ENCODE measurements at regions not wholly inside any gene's neighbourhood (a gene's known extent, or its start where the extent isn't known, plus 50 kb on each side); places are given as distances from the start of the nearest gene placed in this dataset.
"Not testable (repeated sequence)": the region's sequence is repeated elsewhere in the genome, so short reads cannot be mapped to it uniquely, and the experiment has no call there.

DNA sequence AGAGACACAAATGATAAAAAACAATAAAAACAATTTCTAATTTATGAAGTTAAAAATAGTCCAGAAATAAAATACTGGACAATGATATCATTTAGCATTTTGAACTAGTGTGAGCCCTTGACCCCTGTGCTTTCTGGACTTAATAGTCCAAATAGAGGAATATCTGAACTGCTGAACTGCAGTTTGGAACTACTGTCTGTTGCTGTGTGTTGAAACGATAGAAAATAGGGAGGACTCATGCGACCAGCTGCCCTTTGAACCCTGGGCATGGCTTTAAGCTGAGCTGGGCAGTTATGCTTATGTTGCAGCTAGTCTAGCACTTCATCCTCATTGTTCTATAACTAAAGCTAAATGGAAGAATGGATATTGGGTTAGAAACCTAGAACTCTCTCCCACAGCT is 99.5 kb downstream of the FMR1NB start:
- ATAC-seq, result no peak
- Histone ChIP-seq H3K27ac (no peak overlapping the region), H3K4me1 (no peaks in the 10 kb centered on the region), H3K36me3 (no peaks in the 10 kb centered on the region), H3K27me3 (no peaks in the 10 kb centered on the region), H3K4me3 (no peak overlapping the region), H3K9me3 (no peaks in the 10 kb centered on the region)
- DNase-seq, result no peak
- intact Hi-C loops (cut with DNase I), result no loop called here
- TF ChIP-seq, protein P1, sequence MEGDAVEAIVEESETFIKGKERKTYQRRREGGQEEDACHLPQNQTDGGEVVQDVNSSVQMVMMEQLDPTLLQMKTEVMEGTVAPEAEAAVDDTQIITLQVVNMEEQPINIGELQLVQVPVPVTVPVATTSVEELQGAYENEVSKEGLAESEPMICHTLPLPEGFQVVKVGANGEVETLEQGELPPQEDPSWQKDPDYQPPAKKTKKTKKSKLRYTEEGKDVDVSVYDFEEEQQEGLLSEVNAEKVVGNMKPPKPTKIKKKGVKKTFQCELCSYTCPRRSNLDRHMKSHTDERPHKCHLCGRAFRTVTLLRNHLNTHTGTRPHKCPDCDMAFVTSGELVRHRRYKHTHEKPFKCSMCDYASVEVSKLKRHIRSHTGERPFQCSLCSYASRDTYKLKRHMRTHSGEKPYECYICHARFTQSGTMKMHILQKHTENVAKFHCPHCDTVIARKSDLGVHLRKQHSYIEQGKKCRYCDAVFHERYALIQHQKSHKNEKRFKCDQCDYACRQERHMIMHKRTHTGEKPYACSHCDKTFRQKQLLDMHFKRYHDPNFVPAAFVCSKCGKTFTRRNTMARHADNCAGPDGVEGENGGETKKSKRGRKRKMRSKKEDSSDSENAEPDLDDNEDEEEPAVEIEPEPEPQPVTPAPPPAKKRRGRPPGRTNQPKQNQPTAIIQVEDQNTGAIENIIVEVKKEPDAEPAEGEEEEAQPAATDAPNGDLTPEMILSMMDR (IDR thresholded peaks at IDR 0.05), result no peak

DNA sequence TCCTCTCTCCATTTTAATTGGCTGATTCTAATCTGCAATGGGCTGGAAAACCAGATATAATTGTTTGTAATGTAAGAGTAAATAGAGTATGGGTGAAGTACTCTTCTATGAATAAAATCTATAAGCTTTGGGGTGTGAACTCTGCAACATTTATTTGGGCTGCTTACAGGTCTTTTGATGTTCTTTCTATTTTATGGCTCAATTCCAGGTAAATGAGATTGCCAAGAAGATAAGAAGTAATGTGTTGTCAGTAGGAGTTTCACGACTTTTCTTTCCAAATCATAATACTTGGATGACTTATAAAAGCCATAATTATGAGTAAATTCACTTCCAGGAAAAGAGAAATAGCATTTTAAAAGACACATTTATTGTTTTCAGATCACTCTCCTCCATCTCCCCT is 103.5 kb downstream of the FMR1NB start:
- ATAC-seq, result no peak

DNA sequence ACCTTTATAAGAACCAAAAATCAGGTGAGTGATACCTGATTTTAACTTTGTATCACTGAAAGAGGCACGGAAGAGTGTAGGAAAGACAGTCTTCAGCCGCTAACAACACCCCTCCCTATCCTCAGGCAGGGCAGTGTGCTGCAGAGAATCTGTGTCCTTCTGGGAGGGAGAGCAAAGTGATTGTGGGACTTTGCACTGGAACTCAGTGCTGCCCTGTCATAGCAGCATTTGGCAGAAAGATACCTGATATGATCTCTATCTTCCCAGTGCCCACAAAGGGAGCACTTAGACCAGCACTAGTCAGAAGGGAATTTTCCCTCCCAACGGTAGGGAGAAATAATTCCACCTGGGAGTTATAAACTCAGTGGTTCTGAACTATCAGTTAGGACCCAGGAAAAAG is 139.0 kb downstream of the FMR1NB start:
- Histone ChIP-seq H3K4me1 (no peaks in the 10 kb centered on the region), H3K4me3 (no peak overlapping the region), H3K27me3 (no peaks in the 10 kb centered on the region), H3K36me3 (no peaks in the 10 kb centered on the region), H3K9me3 (no peaks in the 10 kb centered on the region), H3K27ac (no peak overlapping the region)
- DNase-seq (no peak), ATAC-seq (no peak)
- TF ChIP-seq, protein P1 (IDR thresholded peaks at IDR 0.05), result no peak
- intact Hi-C loops (cut with DNase I), result no loop called here

More for the DNA sequence above, 103.5 kb downstream of the FMR1NB start:
- intact Hi-C loops (cut with DNase I), result no loop called here
- H3K9me3 ChIP-seq, result no peaks in the 10 kb centered on the region
- no peak overlapping the region for H3K4me3 ChIP-seq
- DNase-seq, result no peak
- H3K4me1 ChIP-seq, result no peaks in the 10 kb centered on the region
- H3K27ac ChIP-seq, result no peak overlapping the region
- H3K36me3 ChIP-seq, result no peaks in the 10 kb centered on the region
- no peaks in the 10 kb centered on the region for H3K27me3 ChIP-seq
- TF ChIP-seq, protein P1 (IDR thresholded peaks at IDR 0.05), result no peak

GRCh38 chrX:148120999-148121623 is 140.0 kb downstream of the FMR1NB start:
- ATAC-seq (no peak), DNase-seq (no peak)
- H3K27ac ChIP-seq, result no peak overlapping the region
- no peaks in the 10 kb centered on the region for H3K36me3 ChIP-seq
- H3K9me3 ChIP-seq, result no peaks in the 10 kb centered on the region
- H3K27me3 ChIP-seq, result no peaks in the 10 kb centered on the region
- no peaks in the 10 kb centered on the region for H3K4me1 ChIP-seq
- TF ChIP-seq, protein P1 (IDR thresholded peaks at IDR 0.05), result no peak
- H3K4me3 ChIP-seq, result no peak overlapping the region
- intact Hi-C loops (cut with DNase I), result no loop called here

GRCh38 chrX:148128872-148129505 is 147.9 kb downstream of the FMR1NB start:
- DNase-seq; H3K27me3 ChIP-seq; H3K27ac ChIP-seq; H3K36me3 ChIP-seq; H3K9me3 ChIP-seq; H3K4me1 ChIP-seq; H3K4me3 ChIP-seq; intact Hi-C loops (cut with DNase I); ATAC-seq: not testable (repeated sequence)

Measured in left lung (tissue), 4 donors.